Activated CD8-positive, alpha-beta memory T cell treated with anti-CD3 and anti-CD28 coated beads for 36 hours (primary cell): ENCODE measurements at regions not wholly inside any gene's neighbourhood (a gene's known extent, or its start where the extent isn't known, plus 50 kb on each side); places are given as distances from the start of the nearest gene placed in this dataset.

Experiments used
- CTCF ChIA-PET: fragments of 350-600 bp; sonication (Branson Sonifier 250); formaldehyde crosslinking; loops from one replicate; lab custom pipeline; 2021; ENCODE audit warnings: antibody characterized with exemption; lab: Charles Lee
- POLR2A ChIA-PET: fragments of 350-600 bp; sonication (Branson Sonifier 250); formaldehyde crosslinking; loops from one replicate; lab custom pipeline; 2021; ENCODE audit warnings: antibody characterized with exemption; lab: Charles Lee

DNA sequence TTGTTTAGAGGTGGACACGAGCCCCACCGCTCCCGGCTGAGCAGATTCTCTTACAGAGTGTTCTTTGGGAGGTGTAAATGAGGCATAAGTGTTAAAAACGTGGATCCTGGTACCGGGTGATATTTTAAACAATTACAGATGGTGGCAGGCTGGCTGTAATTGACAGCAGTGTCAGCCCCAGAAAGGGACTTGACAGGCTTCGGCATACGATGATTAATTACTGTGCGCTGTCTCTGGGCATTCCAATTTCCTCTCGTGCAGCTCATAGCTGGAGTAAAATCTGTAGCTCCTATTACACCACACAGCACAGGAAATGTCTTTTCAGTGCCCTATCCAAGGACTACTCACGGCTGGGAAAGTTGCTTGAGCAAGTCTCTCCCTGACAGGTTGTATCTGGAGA, 305.4 kb upstream of the IRX2 start:
- POLR2A ChIA-PET: no interaction called here
- CTCF ChIA-PET: no interaction called here

DNA sequence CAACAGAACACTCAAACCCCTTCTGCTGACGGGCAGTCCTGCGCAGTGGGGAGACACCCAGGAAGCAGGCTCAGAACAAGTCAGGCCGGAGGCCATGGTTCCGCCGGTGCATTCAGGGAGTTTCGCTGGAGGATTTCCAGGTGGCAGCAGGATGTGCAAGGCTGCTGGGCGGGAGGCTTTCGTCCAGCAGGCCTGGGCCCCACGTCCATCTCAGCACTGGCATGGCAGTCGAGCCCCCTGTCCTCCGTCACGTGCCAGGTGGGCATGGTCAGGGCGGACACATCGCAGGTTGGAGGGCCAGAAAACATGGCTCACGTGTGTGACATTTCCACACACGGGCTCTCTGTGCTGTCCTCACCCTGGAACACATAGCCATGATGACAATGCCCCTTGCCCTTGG, 299.9 kb upstream of the IRX2 start:
- ChIA-PET CTCF (no interaction called here), POLR2A (no interaction called here)

DNA sequence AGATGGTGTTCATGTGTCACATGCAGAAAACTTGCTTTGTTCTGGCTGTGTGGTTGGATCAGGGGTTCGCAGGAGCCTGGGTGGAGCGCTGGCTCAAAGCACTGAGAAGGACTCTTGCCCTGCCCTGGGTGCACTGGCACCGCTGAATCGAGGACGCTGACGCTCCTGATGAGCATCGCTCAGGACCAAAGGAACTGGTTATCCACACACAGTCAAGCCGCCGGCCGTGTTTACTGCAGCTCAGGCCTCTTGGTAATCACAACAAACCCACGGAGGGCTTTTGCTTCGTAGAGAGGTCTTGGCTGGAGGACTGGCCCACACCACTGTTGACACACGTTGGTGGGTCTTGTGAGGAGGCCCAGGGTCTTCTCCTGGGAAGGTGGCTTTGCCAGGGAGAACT, 299.4 kb upstream of the IRX2 start:
- ChIA-PET POLR2A (no interaction called here), CTCF (no interaction called here)

DNA sequence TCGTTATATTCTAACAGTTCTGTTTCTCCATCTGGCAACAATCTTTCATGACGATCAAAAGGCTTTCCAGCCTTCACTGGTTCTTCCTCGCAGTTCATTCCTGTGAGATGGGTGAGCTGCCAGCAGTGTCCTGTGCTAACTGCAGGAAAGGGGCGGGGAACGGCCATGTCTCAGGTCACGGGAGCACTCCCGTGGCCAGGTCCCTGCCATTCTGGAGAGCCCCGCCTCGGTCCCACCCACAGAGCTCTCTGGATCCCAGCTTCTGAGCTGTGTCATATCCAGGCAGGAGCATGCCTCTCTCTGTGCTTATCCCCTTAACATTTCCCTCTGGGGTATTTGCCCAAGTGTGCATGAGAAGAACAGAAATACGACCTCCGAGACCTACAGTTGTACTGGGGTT, 297.8 kb upstream of the IRX2 start:
- ChIA-PET CTCF (no interaction called here), POLR2A (no interaction called here)

DNA sequence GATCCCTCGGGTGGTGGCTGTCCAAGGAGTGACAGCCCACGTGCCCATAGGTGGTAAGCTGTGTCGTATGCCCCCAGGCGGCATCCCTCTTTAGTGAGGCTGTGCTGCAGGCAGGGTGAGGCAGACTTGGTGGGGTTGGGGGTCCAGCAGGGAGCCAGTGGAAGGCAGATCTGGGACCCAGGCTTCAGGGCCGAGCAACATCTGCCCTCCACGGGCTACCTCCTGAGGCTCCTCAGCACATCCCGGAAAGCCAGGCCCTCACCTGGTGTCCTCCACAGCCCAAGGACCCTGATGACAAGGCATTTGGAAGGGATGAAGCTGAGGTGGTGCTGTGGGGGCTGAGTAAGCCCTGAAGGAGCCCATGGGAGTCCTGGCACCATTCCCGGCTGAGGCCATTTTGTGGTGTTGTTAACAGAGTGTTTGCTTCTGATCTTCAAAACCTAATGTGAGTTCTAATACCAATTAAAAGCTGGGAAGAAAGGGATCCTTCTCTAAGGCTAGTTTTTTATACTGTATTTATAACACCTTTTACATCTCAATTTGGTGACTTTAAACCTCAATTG, 295.8 kb upstream of the IRX2 start:
- CTCF ChIA-PET: no interaction called here
- POLR2A ChIA-PET: no interaction called here

DNA sequence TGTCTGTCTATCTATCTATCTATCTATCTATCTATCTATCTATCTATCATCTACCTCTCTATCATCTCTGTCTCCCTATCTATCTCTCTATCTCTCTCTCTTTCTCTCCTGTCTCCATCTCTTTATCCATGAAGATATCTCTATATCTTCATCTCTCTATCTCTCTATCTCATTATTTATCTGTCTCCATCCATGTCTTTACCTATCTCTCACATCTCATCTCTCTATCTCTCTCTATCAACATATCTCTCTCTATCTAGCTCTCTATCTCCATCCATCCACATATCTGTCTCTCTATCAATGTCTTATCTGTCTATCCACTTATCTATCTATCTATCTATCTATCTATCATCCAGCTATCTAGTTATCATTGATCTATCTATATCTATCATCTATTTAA, 292.1 kb upstream of the IRX2 start:
- POLR2A ChIA-PET: no interaction called here

DNA sequence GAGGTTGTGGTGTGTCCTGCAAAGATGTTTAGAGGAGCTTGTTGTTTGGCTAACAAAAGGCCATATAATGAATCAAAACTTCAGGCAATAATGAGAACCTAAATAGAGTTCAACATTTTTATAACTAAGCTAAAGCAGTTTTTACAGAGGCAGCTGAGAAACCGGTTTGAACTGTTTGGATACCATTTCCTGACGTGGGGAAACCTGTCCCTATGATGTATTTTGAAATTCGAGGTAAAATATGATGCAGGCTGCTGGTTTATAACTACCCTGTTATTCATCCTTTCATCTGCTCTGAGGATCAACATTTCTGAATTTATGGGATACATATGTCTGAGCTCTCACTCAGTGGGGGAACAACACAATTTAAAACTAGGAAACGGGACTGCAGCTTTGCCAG, 289.5 kb upstream of the IRX2 start:
- CTCF ChIA-PET: no interaction called here
- POLR2A ChIA-PET: no interaction called here

More for the DNA sequence above, 292.1 kb upstream of the IRX2 start:
- CTCF ChIA-PET: no interaction called here

DNA sequence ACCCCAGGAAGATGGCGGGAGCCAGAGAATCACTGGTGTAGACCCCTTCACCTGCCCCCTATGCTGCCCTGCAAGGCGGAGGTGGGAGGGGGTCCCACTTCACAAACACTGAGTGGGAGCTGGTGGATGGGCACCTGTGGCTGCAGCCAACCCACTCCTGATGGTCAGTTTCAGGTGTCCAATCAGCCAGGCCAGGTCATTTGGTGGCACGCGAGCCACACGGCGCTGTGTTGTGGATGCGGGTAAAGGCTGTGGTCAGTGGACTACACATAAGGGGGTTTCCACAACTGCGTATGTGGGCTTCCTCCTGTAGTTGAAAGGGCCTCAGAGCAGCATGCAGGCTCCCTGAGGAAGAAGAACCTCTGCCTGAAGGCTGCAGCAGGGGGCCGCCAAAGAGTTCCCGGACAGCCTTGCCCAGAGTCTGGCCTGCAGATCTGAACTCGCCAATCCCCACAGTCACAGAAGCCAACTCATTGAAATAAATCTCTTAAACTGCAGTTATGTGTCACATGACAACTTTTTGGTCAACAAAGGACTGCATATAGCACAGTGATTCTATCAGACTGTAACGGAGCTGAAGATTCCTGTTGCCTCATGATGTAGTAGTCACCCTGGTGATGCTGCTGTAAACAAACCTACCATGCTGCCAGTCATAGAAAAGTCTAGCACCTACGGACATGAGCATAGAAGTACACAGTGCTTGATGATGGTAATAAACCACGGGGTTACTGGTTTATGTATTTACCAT, 284.7 kb upstream of the IRX2 start:
- CTCF ChIA-PET: no interaction called here

DNA sequence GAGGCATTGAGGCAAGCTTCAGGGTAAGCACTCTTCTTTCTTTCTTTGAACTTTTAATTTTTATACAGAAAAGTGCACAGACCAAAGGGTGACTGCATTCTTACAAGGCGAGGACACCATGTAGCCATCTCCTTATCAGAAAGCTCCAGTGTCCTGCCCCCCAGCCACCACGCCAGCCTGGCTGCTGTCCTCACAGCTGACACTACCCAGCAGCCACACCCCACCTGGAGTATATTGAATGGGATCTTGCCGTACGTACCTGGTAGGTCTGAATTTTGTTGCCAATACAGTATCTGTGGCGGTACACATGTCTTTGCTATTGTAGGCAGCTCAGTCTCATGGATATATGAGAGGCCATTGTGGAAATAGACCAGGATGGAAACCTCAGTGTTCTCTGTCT, 284.0 kb upstream of the IRX2 start:
- ChIA-PET POLR2A (no interaction called here), CTCF (no interaction called here)

More for the DNA sequence above, 284.7 kb upstream of the IRX2 start:
- POLR2A ChIA-PET: no interaction called here

DNA sequence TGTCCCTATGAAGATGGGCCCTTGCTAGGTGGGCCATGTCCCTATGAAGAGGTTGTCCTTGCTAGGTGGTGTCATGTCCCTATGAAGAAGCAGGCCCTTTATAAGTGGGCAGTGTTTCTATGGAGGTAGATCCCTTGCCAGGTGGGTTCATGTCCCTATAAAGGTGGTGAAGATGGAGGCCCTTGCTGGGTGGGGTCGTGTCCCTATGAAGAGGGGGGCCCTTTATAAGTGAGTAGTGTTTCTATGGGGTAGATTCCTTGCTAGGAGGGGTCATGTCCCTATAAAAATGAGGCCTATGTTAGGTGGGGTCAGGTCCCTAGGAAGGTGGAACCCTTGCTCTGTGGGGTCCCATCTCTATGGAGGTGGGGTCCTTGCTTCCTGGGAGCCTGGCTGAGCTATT, 283.4 kb upstream of the IRX2 start:
- CTCF ChIA-PET: no interaction called here

DNA sequence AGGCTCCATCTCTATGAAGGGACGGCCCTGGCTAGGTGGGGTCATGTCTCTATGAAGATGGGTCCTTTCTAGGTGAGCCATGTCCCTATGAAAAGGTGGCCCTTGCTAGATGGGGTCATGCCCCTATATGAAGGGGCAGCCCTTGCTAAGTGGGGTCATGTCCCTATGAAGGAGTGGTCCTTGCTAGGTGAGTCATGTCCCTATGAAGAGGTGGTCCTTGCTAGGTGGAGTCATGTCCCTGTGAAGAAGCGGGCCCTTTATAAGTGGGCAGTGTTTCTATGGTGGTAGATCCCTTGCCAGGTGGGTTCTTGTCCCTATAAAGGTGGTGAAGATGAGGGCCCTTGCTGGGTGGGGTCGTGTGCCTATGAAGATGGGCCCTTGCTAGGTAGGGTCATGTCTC, 283.0 kb upstream of the IRX2 start:
- POLR2A ChIA-PET: no interaction called here
- CTCF ChIA-PET: no interaction called here

More for the DNA sequence above, 283.4 kb upstream of the IRX2 start:
- POLR2A ChIA-PET: no interaction called here

DNA sequence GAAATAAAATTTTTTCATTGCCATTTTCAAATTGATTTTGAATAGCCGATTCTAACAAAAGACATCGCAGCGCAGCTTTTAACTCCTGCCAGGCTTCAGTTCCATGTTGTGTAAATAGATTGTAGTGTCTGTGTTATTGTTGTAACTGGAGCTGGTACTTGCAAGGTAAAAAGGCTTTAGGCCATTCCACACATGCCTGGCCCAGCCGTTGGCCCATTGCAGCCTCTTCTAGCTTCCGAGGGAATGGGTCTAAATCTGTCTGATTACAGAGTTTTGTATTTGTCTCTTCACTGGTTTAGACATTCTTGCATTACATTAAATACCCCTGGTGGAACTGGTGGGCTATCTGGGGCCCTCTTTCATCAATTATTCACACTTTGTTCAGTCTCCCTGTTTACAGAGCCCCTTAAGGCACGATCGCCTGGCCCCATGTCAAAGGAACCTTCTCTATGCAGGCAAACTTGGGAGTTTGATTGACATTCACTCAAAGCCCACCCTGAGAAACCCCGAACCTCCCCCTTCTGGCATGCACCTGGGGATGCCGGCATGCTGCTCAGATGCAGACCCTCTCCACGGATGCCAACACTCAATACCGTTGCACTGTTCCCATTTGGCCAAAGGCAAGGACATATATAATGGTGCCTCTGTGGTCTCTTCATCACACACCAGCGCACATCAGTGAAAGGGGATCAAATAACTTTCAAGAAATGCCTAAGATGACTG, 281.7 kb upstream of the IRX2 start:
- ChIA-PET POLR2A (no interaction called here), CTCF (no interaction called here)

DNA sequence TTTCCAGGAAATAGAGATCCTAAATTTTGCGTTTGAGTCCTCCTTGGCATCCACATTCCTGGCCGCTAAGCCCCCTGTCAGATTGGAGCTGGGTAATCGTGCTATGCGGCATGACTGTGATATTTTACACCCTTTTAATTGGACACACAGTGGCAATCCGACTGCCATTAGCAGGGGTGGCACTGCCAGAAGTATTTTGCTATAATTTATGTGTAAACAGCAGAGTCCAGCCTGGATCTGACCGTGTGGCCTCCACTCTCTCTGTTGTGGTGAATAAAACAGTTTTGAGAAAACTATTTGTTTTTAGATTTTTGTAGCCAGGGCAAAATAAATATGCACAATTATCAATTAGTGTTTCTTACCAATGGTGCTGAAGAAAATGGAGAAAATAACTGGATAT, 281.0 kb upstream of the IRX2 start:
- ChIA-PET POLR2A (no interaction called here), CTCF (no interaction called here)

DNA sequence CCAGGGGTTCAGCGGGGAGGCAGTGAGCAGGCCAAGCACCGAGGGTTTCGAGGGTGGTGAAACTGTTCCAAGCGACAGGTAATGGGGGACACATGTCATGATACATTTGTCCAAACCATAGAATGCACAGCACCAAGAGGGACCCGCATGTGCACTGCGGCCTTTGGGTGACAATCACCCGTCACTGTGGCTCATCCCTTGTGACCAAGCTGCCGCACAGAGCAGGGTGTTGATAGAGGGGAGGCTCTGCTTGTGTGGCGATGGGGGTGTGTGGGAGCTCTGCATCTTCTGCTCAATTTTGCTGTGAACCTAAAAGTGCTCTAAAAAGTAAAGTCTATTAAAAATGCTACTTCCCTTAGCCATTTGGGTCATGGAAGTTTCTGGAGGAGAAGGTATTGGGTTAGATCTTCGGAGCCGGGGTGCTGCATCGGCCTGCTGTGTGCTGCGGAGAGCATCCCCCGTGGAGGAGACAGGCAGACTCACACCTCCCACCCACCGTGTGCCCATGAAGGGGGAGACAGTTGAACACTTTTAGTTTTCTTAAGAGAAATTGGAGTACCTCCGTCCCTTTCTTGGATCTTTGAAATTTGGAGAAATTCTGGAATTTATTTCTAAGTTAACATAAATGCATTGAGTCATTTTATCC, 280.4 kb upstream of the IRX2 start:
- CTCF ChIA-PET: no interaction called here
- POLR2A ChIA-PET: no interaction called here

DNA sequence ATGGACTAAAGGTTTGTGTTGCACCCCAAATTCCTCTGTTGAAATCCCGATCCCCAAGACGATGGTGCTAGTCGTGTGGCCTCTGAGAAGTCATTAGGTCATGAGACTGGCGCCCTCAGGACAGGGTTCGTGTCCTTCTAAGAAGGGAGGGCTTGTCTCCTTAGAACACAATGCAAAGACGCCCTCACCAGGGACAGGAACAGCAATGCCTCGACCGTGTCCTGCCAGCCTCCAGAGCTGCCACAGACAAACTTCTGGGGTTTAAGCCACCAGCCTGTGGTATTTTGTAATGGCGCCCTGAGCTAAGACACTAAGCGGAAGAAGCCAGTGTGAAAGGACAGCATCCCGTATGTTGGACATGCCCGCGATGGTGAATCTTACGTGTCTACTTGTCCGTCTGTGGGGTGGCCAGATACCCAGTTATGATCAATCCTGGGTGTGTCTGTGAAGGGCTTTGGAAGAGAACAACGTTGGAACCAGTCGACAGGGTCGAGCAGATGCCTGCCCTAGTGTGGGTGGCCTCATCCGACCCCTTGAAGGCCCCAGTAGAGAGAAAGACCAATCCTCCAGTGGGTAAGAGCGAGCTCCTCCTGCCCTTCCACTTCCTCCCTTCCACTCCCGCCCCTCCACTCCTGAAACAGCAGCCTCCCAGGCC, 279.2 kb upstream of the IRX2 start:
- POLR2A ChIA-PET: no interaction called here
- CTCF ChIA-PET: no interaction called here

DNA sequence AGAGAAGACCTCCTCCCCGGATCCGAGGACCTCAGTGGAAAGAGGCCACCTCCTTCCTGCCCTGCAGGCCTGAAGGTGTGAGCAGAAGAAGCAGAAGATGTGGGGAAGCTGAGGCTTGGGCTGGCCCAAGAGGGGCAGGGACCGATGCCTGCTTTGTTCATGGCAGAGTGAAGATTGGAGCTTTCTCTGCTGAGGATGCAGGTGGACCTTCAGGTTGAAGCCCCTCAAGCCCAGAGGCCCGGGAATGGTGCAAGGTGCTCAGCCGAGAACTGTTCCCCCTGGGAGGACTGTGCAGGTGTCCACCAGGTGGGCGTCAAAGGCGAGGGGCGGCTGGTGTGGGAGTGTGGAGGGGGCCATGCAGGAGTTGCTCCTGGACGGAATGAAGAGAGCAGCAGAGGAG, 277.9 kb upstream of the IRX2 start:
- CTCF ChIA-PET: no interaction called here
- POLR2A ChIA-PET: no interaction called here

DNA sequence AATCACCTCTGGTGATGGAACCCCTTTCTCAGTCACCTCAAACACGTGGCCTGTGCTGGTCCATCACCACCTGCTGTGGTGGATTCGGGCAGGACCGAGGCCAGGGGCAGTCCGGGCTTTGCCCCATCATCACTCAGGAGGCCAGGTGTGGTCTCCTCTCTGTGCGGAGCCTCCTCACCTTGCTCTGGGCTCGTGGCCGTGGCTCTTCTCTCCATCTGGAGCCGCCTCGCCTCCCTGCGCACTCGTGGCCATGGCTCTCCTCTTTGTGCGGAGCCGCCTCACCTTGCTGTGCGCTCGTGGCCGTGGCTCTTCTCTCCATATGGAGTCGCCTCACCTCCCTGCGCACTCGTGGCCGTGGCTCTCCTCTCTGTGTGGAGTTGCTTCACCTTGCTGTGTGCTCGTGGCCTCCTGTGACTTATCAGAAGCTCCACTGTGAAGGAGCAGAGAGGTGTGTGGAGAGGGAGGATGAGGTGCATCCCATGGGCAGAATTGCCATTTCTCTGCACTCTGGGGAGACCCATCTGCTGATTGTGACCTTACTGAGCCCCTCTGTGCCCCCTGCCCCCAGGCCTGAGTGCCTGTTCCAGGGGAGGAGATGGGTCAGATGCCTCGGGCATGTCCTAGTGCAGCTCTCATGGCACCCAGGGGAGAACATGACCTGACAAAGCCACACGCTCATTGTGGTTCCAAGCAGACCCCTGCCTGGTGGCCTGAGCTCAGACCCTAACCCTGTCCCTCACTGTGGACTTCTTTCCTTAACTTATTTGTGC, 276.6 kb upstream of the IRX2 start:
- CTCF ChIA-PET: no interaction called here
- POLR2A ChIA-PET: no interaction called here

DNA sequence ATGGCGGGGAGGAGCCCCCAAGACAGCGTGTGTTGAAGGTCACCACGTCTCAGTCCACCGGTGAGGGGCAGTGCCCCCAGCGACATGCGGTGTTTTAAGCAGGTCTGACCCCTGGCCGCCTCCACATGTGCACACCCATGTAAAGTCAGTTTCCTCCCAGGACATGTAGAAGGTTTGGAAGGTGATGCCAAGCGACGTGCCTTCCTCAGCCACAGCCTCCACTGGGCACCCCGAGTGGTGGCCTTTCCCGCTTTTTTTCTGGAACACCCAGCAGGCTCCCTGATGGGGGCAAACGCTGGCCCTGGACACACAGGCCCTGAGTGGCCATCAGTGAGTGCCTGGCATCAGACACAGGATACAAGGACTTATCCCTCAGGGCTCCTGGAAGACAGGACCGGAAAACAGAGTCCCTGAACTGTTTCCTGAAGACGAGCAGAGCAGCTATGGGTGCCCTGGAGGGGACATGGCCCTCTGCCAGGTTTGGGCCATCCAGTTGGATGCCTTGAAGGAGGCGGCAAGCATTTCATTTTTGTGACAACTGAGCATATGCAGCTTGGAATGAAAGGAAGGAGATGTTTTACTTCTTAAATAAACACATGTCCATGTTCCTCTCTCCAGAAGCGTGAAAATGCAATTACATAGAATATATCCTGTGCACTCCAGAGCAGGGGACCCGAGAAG, 275.8 kb upstream of the IRX2 start:
- CTCF ChIA-PET: no interaction called here
- POLR2A ChIA-PET: no interaction called here

DNA sequence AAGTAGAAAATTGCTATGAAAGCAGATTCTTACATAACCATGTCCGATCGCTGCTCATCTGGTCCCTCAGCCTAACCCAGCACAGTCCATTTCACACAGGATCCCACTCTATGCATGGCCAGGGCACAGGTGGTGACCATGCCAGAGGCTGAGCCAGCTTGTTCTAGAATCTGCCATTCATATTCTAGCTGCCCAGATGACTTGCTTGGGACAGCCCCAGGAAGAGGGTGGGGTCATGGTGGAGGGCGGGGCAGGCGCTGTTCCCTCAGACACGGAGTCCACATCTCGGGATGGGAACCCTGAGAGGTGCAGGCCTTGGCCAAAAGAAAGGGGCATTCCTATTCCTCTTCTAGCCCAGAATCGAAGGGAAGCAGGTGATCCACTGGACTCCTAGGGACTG, 275.2 kb upstream of the IRX2 start:
- POLR2A ChIA-PET: no interaction called here
- CTCF ChIA-PET: no interaction called here
